ENCODE measurements at regions not wholly inside any gene's neighbourhood (a gene's known extent, or its start where the extent isn't known, plus 50 kb on each side); places are given as distances from the start of the nearest gene placed in this dataset.

- no peak overlapping the region for H3K4me3 ChIP-seq (replicated peaks in 1 of 3; ENCODE audit: insufficient read depth in 1 of 3, low read depth in 2 of 3, low read length in 3 of 3)
- ATAC-seq = no peak
- FAIRE-seq = no peak
- no TSS peak for BruUV-seq (replicated peaks)
- DNase-seq (ENCODE audit: low spot score) = no peak
- H3K36me3 ChIP-seq (replicated peaks in 1 of 2; ENCODE audit: control insufficient read depth in 1 of 2, insufficient read depth in 2 of 2, low read length in 2 of 2) = no peaks in the 10 kb centered on the region
- H3K9ac ChIP-seq (ENCODE audit: insufficient read depth, low read depth, low read length) = no peak overlapping the region
- TF ChIP-seq KDM1A (CRISPR knock-in tag; IDR thresholded peaks at IDR 0.05) (no peak), ZNF556 (CRISPR knock-in tag; IDR thresholded peaks at IDR 0.05; ENCODE audit: borderline replicate concordance) (no peak), NFRKB (IDR thresholded peaks at IDR 0.05) (no peak), SMARCC2 (IDR thresholded peaks at IDR 0.05) (no peak), ZNF619 (CRISPR knock-in tag; IDR thresholded peaks at IDR 0.05) (no peak), ZNF430 (CRISPR knock-in tag; IDR thresholded peaks at IDR 0.05) (no peak), HIVEP1 (CRISPR knock-in tag; IDR thresholded peaks at IDR 0.05) (no peak), ZNF746 (CRISPR knock-in tag; IDR thresholded peaks at IDR 0.05) (no peak), TERF1 (CRISPR knock-in tag; IDR thresholded peaks at IDR 0.05) (no peak), ZNF496 (CRISPR knock-in tag; IDR thresholded peaks at IDR 0.05; ENCODE audit: insufficient replicate concordance) (no peak), RBM22 (optimal IDR thresholded peaks at IDR 0.05; ENCODE audit: low read length) (no peak), ZNF343 (CRISPR knock-in tag; IDR thresholded peaks at IDR 0.05) (no peak), ZNF274 (CRISPR knock-in tag; IDR thresholded peaks at IDR 0.05) (no peak), TEF (CRISPR knock-in tag; IDR thresholded peaks at IDR 0.05) (no peak), JARID2 (CRISPR knock-in tag; IDR thresholded peaks at IDR 0.05; ENCODE audit: insufficient replicate concordance) (no peak), JDP2 (CRISPR knock-in tag; IDR thresholded peaks at IDR 0.05; ENCODE audit: borderline replicate concordance) (no peak), MED8 (CRISPR knock-in tag; IDR thresholded peaks at IDR 0.05; ENCODE audit: insufficient replicate concordance) (no peak), MAX (IDR thresholded peaks at IDR 0.05) (no peak), E2F1 (CRISPR knock-in tag; IDR thresholded peaks at IDR 0.05) (no peak)
- ChIA-PET CTCF (ENCODE audit: low intra/inter-chr PET ratio, low total read pairs) (no interaction called here), POLR2A (no interaction called here)
- no peaks in the 10 kb centered on the region for H4K20me1 ChIP-seq (ENCODE audit: insufficient read depth, low read length)
- in situ Hi-C loops (cut with HindIII; ENCODE audit: extremely low pct_ligation_motif_present, low pct_unique_long_range_greater_than_20kb) (no loop called here), intact Hi-C loops (cut with micrococcal nuclease; ENCODE audit: unreplicated experiment) (no loop called here)
- no peak overlapping the region for H3K27ac ChIP-seq (ENCODE audit: extremely low read length, insufficient read depth, low read length)
- no peaks in the 10 kb centered on the region for H3K27me3 ChIP-seq (ENCODE audit: control insufficient read depth in 1 of 2, insufficient read depth in 2 of 2, low read length in 2 of 2)
- H2AFZ ChIP-seq (ENCODE audit: low read length) = no peak overlapping the region
- no peaks in the 10 kb centered on the region for H3K4me1 ChIP-seq (ENCODE audit: insufficient read depth, low read length)
- no peak overlapping the region for H3K4me2 ChIP-seq (ENCODE audit: low read depth, low read length)
- peaks cover 18% of the 10 kb centered on the region for H3K9me3 ChIP-seq (ENCODE audit: low read length)
- 0% methylated on average over 1 of the region's 1 CpG for WGBS (ENCODE audit: low lambda C conversion rate)
- H3K79me2 ChIP-seq (ENCODE audit: insufficient read depth, low read length) = no peaks in the 10 kb centered on the region
These were observed 198.1 kb downstream of the TMEM167A start for GRCh38 chr5:82879089-82879488.

Measured in HepG2 (cell line).